ENCODE measurements at regions not wholly inside any gene's neighbourhood (a gene's known extent, or its start where the extent isn't known, plus 50 kb on each side); places are given as distances from the start of the nearest gene placed in this dataset.

DNA sequence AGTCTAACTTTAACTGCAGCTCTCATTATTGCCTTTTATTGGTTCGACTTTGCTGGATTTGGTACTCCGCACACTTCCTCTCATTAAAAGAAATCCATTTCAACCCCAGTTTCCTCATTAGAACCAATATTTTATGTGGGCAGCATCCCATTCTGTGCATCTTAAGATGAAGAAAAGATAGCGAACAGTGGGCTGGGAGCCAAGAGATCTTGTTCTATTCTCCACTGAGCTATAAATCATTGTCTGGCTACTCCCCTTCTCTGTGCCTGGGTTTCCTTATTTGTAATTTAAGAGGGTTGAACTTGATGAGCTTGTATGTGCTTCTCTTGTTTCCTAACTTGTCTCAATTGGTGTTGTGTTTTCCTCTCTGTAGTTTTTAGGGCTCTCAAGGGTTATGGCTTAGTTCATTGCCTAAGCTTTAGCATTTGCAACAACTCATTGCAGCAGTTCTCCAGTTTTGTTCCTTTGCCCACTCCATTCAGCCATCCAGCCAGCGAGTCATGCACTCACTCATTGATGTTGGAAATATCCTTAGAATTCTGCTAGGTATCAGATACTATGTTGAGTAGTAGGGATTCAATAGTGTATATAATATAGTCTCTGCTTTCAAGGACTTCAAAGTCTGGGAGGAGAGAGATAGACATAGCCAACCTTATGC, 273.3 kb upstream of the TNC start:
- DNase-seq (ENCODE audit: low spot score) (no peak), ATAC-seq (ENCODE audit: low read depth) (no peak)
- H3K9me3 ChIP-seq (ENCODE audit: severe bottlenecking): no peaks in the 10 kb centered on the region
- H3K36me3 ChIP-seq (ENCODE audit: low read depth): no peaks in the 10 kb centered on the region
- peaks cover 22% of the 10 kb centered on the region for H3K4me1 ChIP-seq (ENCODE audit: insufficient read depth, poor library complexity, severe bottlenecking)
- H3K4me3 ChIP-seq (ENCODE audit: severe bottlenecking): no peak overlapping the region
- H3K27ac ChIP-seq (ENCODE audit: poor library complexity, severe bottlenecking): no peak overlapping the region
- TF ChIP-seq, protein P1, sequence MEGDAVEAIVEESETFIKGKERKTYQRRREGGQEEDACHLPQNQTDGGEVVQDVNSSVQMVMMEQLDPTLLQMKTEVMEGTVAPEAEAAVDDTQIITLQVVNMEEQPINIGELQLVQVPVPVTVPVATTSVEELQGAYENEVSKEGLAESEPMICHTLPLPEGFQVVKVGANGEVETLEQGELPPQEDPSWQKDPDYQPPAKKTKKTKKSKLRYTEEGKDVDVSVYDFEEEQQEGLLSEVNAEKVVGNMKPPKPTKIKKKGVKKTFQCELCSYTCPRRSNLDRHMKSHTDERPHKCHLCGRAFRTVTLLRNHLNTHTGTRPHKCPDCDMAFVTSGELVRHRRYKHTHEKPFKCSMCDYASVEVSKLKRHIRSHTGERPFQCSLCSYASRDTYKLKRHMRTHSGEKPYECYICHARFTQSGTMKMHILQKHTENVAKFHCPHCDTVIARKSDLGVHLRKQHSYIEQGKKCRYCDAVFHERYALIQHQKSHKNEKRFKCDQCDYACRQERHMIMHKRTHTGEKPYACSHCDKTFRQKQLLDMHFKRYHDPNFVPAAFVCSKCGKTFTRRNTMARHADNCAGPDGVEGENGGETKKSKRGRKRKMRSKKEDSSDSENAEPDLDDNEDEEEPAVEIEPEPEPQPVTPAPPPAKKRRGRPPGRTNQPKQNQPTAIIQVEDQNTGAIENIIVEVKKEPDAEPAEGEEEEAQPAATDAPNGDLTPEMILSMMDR (IDR thresholded peaks at IDR 0.05; ENCODE audit: poor library complexity, severe bottlenecking): no peak
- H3K27me3 ChIP-seq (ENCODE audit: insufficient read depth, poor library complexity, severe bottlenecking): no peaks in the 10 kb centered on the region

DNA sequence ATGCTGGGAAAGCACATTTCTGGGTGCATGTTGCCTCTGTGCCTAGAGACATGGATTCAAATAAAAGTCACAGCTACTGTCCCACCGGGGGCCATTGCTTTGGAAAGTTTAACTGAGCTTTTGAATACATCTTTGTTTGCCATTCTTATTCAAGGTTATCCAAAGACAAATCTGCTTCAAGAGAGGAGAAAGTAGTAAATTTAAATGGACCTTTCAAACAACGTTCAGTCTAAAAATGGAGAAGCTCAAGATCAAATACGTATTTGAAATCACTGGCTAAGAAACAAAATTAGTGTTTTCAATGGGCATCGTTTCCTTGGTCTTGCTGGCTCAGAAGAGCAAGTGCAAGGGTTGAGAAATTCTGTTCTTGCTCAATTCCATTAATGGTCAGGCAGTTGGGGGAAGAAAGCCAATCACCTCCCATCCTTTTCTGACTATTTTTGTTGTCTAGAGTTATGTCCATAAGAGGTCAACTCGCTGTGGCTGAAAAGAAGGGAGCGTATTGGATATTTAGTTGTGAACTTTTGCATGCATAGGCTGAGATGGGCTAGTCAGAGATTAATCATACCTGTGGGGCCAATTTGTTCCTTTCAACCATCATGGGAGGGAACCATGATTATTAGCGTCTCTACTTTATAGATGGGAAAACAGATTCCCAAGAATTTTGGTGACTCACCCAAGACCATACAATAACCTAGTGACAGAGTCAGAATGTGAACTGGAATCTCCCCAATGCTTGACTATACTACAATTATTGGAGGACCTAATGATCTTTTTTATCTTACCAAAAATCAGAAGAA, 276.2 kb upstream of the TNC start:
- no peaks in the 10 kb centered on the region for H3K27me3 ChIP-seq (ENCODE audit: insufficient read depth, poor library complexity, severe bottlenecking)
- no peaks in the 10 kb centered on the region for H3K36me3 ChIP-seq (ENCODE audit: low read depth)
- TF ChIP-seq, protein P1 (IDR thresholded peaks at IDR 0.05; ENCODE audit: poor library complexity, severe bottlenecking): no peak
- H3K4me1 ChIP-seq (ENCODE audit: insufficient read depth, poor library complexity, severe bottlenecking): peaks cover 24% of the 10 kb centered on the region
- ATAC-seq (ENCODE audit: low read depth) (peak; percentile 83), DNase-seq (ENCODE audit: low spot score) (no peak)
- H3K9me3 ChIP-seq (ENCODE audit: severe bottlenecking): no peaks in the 10 kb centered on the region
- H3K27ac ChIP-seq (ENCODE audit: poor library complexity, severe bottlenecking): peak overlapping the region; percentile 57
- no peak overlapping the region for H3K4me3 ChIP-seq (ENCODE audit: severe bottlenecking)

DNA sequence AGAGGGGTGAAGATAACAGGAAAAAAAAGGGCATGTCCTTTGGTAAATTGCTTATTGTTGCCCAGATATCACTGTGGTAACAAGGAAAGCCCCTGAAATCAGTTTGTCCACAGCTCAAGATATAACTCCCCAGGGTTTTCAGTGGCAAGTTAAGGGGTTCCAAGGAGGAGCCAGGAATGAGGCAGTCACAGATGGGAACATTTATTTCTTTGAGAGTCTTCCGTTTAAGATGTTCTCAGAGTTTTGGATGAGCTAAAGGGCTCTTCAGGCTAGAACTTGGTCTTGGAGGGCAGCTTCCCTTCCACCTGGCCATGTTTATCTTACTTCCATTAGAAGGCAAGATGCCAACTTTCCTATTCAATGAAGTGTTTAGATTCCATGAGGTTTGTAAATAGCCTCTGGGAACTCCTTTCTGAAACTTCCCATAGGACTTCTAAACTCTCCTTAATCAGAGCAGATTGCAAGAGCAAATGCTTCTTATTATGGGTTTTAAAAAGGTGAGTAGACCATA, 277.6 kb upstream of the TNC start:
- Histone ChIP-seq H3K36me3 (ENCODE audit: low read depth) (no peaks in the 10 kb centered on the region), H3K4me3 (ENCODE audit: severe bottlenecking) (no peak overlapping the region), H3K27me3 (ENCODE audit: insufficient read depth, poor library complexity, severe bottlenecking) (no peaks in the 10 kb centered on the region), H3K27ac (ENCODE audit: poor library complexity, severe bottlenecking) (peak overlapping the region; percentile 57), H3K9me3 (ENCODE audit: severe bottlenecking) (no peaks in the 10 kb centered on the region), H3K4me1 (ENCODE audit: insufficient read depth, poor library complexity, severe bottlenecking) (peaks cover 24% of the 10 kb centered on the region)
- ATAC-seq (ENCODE audit: low read depth): peak; percentile 34
- DNase-seq (ENCODE audit: low spot score): no peak
- TF ChIP-seq, protein P1 (IDR thresholded peaks at IDR 0.05; ENCODE audit: poor library complexity, severe bottlenecking): no peak

DNA sequence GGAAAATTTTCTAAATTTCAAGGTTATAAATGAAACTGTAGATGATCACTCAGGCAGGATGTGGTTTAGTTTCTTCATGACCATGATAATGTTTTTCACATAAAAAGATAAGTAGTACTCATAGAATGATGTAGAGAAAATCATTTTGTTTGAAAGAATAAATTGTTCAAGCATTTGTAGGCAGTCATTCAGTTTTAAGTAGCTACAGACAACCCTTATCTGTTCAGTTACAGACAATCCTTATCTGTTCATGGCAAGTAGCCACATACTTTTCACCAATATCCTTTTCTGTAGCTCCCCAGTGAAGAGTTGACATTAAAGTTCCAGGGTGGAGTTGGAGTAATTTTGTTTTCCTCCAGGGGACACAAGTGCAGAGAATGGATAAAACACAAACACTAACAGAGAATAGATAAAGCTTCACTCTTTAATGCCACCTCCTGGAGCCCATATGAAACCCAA, 278.1 kb upstream of the TNC start:
- Histone ChIP-seq H3K9me3 (ENCODE audit: severe bottlenecking) (no peaks in the 10 kb centered on the region), H3K4me1 (ENCODE audit: insufficient read depth, poor library complexity, severe bottlenecking) (peaks cover 24% of the 10 kb centered on the region), H3K27ac (ENCODE audit: poor library complexity, severe bottlenecking) (peak overlapping the region; percentile 57), H3K27me3 (ENCODE audit: insufficient read depth, poor library complexity, severe bottlenecking) (no peaks in the 10 kb centered on the region), H3K4me3 (ENCODE audit: severe bottlenecking) (no peak overlapping the region), H3K36me3 (ENCODE audit: low read depth) (no peaks in the 10 kb centered on the region)
- TF ChIP-seq, protein P1 (IDR thresholded peaks at IDR 0.05; ENCODE audit: poor library complexity, severe bottlenecking): no peak
- peak; percentile 19 for ATAC-seq (ENCODE audit: low read depth)
- DNase-seq (ENCODE audit: low spot score): no peak
